Stimulated activated CD4-positive, alpha-beta T cell treated with anti-CD3 and anti-CD28 coated beads, Interleukin-4, amount 100 ng/mL, for 4 hours (primary cell): ENCODE measurements at regions not wholly inside any gene's neighbourhood (a gene's known extent, or its start where the extent isn't known, plus 50 kb on each side); places are given as distances from the start of the nearest gene placed in this dataset.
"Not testable (repeated sequence)": the region's sequence is repeated elsewhere in the genome, so short reads cannot be mapped to it uniquely, and the experiment has no call there.

ENCODE experiments used
- DNase-seq, 2 experiments: peaks; one replicate each; pipeline ENCODE4 v3.0.0-alpha.2; 2020

- DNase-seq = no peak
These were observed 222.1 kb upstream of the FAM3C start for GRCh38 chr7:121618182-121618581.

- DNase-seq = no peak
These were observed 214.1 kb upstream of the FAM3C start for GRCh38 chr7:121610243-121610642.

GRCh38 chr7:121609208-121609607 is 213.1 kb upstream of the FAM3C start:
- no peak for DNase-seq

GRCh38 chr7:121608785-121609184 is 212.7 kb upstream of the FAM3C start:
- no peak for DNase-seq

GRCh38 chr7:121608183-121608582 is 212.1 kb upstream of the FAM3C start:
- not testable (repeated sequence) for DNase-seq

- DNase-seq = no peak
These were observed 209.2 kb upstream of the FAM3C start for GRCh38 chr7:121605317-121605680.

- no peak for DNase-seq
These were observed 208.7 kb upstream of the FAM3C start for GRCh38 chr7:121604627-121605316.

GRCh38 chr7:121603886-121604285 is 207.8 kb upstream of the FAM3C start:
- DNase-seq = no peak

- DNase-seq = no peak
These were observed 203.8 kb upstream of the FAM3C start for GRCh38 chr7:121599887-121600286.

- no peak for DNase-seq
These were observed 199.9 kb upstream of the FAM3C start for GRCh38 chr7:121595758-121596696.

- no peak for DNase-seq
These were observed 195.8 kb upstream of the FAM3C start for GRCh38 chr7:121591926-121592325.

- DNase-seq = no peak
These were observed 191.3 kb upstream of the FAM3C start for GRCh38 chr7:121587435-121587834.

- DNase-seq = no peak
These were observed 186.2 kb upstream of the FAM3C start for GRCh38 chr7:121582258-121582657.

- DNase-seq = no peak
These were observed 183.5 kb upstream of the FAM3C start for GRCh38 chr7:121579639-121580038.

GRCh38 chr7:121578669-121579068 is 182.6 kb upstream of the FAM3C start:
- no peak for DNase-seq

- no peak for DNase-seq
These were observed 180.2 kb upstream of the FAM3C start for GRCh38 chr7:121576148-121576917.

- DNase-seq = no peak
These were observed 179.2 kb upstream of the FAM3C start for GRCh38 chr7:121575194-121575765.

- DNase-seq = no peak
These were observed 178.0 kb upstream of the FAM3C start for GRCh38 chr7:121574109-121574508.

GRCh38 chr7:121572615-121573014 is 176.5 kb upstream of the FAM3C start:
- DNase-seq = no peak

GRCh38 chr7:121570365-121570764 is 174.3 kb upstream of the FAM3C start:
- no peak for DNase-seq

- DNase-seq = no peak
These were observed 167.1 kb upstream of the FAM3C start for GRCh38 chr7:121563177-121563576.

GRCh38 chr7:121562259-121562658 is 166.2 kb upstream of the FAM3C start:
- DNase-seq = no peak

GRCh38 chr7:121561717-121562116 is 165.6 kb upstream of the FAM3C start:
- no peak for DNase-seq
